ENCODE measurements at regions not wholly inside any gene's neighbourhood (a gene's known extent, or its start where the extent isn't known, plus 50 kb on each side); places are given as distances from the start of the nearest gene placed in this dataset.

DNA sequence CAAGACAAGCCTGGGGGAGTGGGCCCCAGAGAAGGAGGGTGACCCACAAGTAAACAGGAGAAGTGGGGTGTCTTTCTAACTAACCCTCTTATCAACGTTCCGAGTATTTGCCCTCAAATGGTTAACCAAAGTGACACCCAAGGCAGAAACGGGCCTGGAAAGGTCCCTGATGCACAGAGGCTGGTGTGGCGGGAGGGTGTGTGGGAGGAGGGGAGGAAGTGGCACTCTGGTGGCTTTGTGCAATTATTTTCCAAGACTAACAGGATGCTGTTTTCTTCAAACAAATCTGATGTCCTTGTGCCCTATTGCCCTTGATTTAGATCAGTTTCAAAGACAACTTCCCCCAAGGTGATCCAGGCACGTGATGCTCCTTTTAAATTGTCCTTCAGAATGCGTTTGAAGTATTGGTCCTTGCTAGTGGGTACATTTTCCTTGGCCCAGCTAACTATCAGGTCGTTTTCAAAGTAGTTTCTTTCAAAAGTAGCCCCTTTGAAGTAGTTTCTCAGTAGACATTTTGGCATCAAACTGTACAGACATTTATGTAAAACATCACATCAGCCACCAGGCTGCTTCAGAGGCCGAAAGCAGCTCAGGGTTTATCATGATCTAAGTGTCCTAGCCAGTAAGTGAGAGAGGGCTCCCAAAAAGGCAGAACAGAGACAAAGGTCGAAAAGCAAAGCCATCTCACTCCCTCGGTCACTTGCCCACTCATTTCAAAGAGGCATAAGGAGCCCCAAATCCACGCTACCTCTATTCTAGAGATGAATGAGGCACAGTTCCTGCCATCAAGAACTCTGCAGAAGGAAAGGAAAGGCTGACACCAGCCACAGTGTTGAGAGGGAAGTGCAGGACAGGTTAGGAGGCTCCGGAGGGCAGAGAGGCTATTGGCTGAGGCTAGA is 371.1 kb upstream of the ID2 start:
- DNase-seq (ENCODE audit: low read depth in 2 of 2, low spot score in 1 of 2), result peak; percentile 35 to 40

GRCh38 chr2:8312221-8312620 is 369.6 kb upstream of the ID2 start:
- no peak for DNase-seq (ENCODE audit: low read depth in 2 of 2, low spot score in 1 of 2)

- DNase-seq (ENCODE audit: low read depth in 2 of 2, low spot score in 1 of 2), result no peak
Observed at GRCh38 chr2:8312861-8313830, 368.7 kb upstream of the ID2 start.

GRCh38 chr2:8314063-8314462 is 367.8 kb upstream of the ID2 start:
- DNase-seq (ENCODE audit: low read depth in 2 of 2, low spot score in 1 of 2), result no peak

- DNase-seq (ENCODE audit: low read depth in 2 of 2, low spot score in 1 of 2), result no peak
Observed at GRCh38 chr2:8315531-8316165, 366.2 kb upstream of the ID2 start.

DNA sequence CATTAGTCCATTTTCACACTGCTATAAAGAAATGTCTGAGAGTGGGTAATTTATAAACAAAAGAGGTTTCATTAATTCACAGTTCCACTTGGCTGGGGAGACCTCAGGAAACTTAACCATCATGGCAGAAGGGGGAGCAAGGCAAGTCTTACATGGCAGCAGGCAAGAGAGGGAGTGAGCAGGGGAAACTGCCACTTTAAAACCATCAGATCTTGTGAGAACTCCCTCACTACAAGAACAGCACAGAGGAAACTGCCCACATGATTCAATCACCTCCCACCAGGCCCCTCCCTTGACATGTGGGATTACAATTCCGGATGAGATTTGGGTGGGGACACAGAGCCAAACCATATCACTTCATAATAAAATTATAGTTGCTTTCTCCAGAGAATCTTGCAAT is 365.5 kb upstream of the ID2 start:
- no peak for DNase-seq (ENCODE audit: low read depth in 2 of 2, low spot score in 1 of 2)

- DNase-seq (ENCODE audit: low read depth in 2 of 2, low spot score in 1 of 2), result no peak
Observed at GRCh38 chr2:8317418-8317817, 364.4 kb upstream of the ID2 start.

DNA sequence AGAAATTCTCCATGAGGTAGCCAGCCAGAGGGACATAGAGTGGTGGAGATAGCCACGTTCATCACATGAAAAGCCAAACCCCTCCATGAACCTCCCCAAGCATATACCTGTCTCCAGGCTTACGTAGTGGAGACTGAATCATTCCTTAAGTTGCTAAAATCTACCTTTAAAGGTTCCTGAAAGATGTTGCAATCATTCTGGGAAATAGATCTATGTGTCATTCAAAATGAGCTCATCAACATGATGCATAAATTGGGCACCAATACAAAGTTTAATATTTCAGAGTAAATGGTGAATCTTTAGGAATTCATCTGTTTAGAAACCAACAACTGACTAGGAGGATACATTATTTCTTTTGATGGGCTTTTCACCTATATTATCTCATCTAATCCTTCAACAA is 362.6 kb upstream of the ID2 start:
- DNase-seq (ENCODE audit: low read depth in 2 of 2, low spot score in 1 of 2), result no peak

DNA sequence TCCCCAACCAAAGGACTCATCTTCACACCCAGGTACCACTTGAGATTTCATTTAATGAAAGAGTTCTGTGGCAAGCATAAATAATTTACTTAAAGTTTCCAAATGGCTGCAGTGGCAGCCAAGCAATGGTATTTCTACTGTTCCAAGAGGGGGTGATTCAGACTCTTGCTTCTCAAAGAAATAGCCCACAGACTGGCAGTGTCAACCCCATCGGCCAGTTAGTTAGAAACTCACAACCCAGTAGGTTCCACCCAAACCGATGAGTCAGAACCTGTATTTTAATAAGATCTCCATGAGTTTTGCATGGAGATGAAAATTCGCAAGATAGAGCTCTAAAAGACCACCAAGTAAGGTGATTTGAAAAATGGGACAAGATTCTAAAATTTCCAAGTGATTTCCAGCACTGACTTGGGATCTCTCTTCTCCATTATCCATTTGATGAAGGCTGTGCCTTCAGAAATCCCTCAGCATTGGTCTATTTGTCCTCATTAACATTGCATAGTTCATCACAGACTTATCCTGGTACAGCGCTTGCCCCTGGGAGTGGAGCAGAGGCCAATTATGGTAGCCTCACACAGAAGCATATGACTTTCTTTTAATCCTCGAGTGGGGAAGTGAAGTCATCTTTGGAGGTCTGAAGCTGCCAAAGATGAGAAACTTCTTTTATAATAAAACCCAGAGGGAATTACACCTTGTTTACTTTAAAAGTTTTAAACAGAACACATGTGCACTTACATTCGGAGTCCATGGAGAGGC is 361.4 kb upstream of the ID2 start:
- no peak for DNase-seq (ENCODE audit: low read depth in 2 of 2, low spot score in 1 of 2)

- no peak for DNase-seq (ENCODE audit: low read depth in 2 of 2, low spot score in 1 of 2)
Observed at GRCh38 chr2:8322634-8323033, 359.2 kb upstream of the ID2 start.

- DNase-seq (ENCODE audit: low read depth in 2 of 2, low spot score in 1 of 2), result no peak
Observed at GRCh38 chr2:8324164-8324856, 357.5 kb upstream of the ID2 start.

DNA sequence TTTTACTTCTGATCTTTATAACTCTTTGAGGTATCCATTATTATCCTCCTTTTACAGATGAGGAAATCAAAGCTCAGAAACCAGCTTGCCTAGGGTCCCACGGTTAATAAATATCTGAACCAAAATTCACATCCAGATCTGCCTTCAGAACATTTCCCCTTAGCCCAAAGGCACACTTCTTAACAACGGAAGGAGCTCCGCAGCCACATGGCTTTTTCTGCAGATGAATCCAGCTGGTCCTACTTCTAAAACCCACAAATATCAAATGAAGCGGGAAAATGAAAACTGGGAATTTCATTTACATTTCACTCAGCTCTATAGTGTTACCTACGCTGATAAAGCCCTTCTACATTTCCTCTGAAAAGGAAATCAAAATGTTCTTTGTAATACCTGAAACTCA is 357.0 kb upstream of the ID2 start:
- no peak for DNase-seq (ENCODE audit: low read depth in 2 of 2, low spot score in 1 of 2)

GRCh38 chr2:8327371-8328100 is 354.3 kb upstream of the ID2 start:
- DNase-seq (ENCODE audit: low read depth in 2 of 2, low spot score in 1 of 2), result no peak

DNA sequence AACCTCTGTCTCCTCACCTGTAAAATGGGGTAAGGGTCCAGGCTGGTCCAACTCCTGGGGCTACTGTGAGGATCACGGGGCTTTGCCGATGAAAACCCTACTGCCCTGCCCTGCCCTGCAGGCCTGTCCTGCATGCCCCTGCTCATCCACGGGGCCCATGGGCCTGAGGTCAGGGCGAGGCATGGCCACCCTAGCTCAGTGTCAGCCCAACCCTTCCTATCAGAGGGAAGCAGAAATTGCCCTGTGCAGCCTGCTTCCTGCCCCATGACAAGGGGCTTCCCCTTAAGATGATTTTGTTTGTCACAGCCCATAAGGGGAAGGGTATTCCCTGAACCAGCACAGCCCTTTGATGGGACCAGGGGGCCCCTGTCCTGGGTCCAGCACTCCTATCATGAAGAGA is 353.6 kb upstream of the ID2 start:
- no peak for DNase-seq (ENCODE audit: low read depth in 2 of 2, low spot score in 1 of 2)

GRCh38 chr2:8329660-8330622 is 351.9 kb upstream of the ID2 start:
- no peak for DNase-seq (ENCODE audit: low read depth in 2 of 2, low spot score in 1 of 2)

DNA sequence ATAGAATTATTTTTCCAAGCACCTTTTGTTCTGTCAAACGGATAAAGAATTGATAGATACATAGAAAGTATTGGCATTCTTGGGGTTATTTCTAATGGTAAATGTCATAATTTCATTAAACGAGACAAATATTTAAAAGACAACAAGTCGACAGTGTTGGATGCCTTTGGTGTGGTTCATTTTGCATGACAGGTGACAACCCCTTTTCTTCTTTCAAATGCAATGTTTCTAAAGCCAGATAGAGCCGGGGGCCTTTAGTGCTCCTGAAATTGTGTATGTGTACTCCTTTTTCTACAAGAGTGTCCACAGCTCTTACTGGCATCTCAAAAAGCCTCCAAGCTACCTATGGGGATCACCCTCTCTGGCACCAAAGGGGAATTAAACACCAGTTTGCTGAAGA is 350.8 kb upstream of the ID2 start:
- no peak for DNase-seq (ENCODE audit: low read depth in 2 of 2, low spot score in 1 of 2)

GRCh38 chr2:8332646-8333045 is 349.2 kb upstream of the ID2 start:
- DNase-seq (ENCODE audit: low read depth in 2 of 2, low spot score in 1 of 2), result no peak

DNA sequence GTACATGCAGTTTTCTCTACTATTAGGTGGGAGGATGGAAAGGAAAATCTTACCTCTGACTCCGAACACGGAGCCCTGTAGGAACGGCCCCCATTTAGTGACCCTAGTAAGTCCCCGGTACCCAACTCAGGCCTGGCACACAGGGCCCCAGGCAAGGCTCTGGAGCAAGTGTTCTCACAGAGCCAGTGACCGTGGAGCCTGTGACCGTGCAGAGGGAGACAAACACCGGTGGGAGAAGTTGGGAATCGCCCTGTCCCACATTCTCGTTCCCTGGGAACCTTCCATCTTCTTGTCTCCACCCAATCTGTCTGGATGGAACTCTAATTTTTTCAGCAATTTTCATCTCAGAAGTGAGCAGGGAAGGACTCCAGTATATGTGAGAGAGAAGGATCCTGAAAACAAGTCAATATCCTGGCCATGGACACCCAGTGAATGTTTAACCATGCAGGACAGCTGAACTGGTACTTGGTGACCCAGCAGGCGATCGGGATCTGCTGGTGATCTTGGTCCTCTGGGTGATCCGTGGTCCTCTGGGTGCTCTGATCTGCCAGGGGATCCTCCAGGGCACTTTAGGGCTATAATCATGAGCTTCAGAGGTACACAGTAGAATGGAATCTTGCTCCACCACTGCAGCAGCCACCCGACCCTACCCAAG is 348.6 kb upstream of the ID2 start:
- DNase-seq (ENCODE audit: low read depth in 2 of 2, low spot score in 1 of 2), result no peak

All from stimulated activated CD8-positive, alpha-beta memory T cell treated with anti-CD3 and anti-CD28 coated beads, Interleukin-4, amount 100 ng/mL, for 4 hours (primary cell).